Astrocyte of the cerebellum (primary cell): ENCODE measurements at regions not wholly inside any gene's neighbourhood (a gene's known extent, or its start where the extent isn't known, plus 50 kb on each side); places are given as distances from the start of the nearest gene placed in this dataset.

ENCODE experiments used
- DNase-seq: peaks from one replicate; pipeline ENCODE4 v3.0.0-alpha.2; 2011; ENCODE audit warnings: low read depth
- H3K4me3 ChIP-seq: 2 replicates; pipeline ENCODE4 v1.5.1; 2011; ENCODE audit warnings: mild to moderate bottlenecking, low read depth, low read length, moderate library complexity
- CTCF ChIP-seq: IDR thresholded peaks from 2 replicates; pipeline ENCODE4 v1.5.1; 2012; ENCODE audit warnings: low read length, low read depth, moderate library complexity, mild to moderate bottlenecking; ENCODE audit errors: missing control alignments
- in situ Hi-C: cut with HindIII; loops from 2 replicates; pipeline ENCODE4 v1.10.0; 2017; ENCODE audit warnings: low sequenced_read_pairs

GRCh38 chr17:77879896-77880280, 78.6 kb upstream of the TNRC6C start:
- no peak for DNase-seq
- no peak for TF ChIP-seq CTCF
- no peak overlapping the region for H3K4me3 ChIP-seq
- in situ Hi-C loops = no loop called here

GRCh38 chr17:77880711-77881450, 77.6 kb upstream of the TNRC6C start:
- in situ Hi-C loops = no loop called here
- TF ChIP-seq CTCF = no peak
- no peak for DNase-seq
- H3K4me3 ChIP-seq = no peak overlapping the region

GRCh38 chr17:77881545-77881944, 77.0 kb upstream of the TNRC6C start:
- TF ChIP-seq CTCF = no peak
- in situ Hi-C loops = no loop called here
- peak; percentile 58 for DNase-seq
- no peak overlapping the region for H3K4me3 ChIP-seq

- DNase-seq = no peak
- no peak for TF ChIP-seq CTCF
- in situ Hi-C loops = no loop called here
- no peak overlapping the region for H3K4me3 ChIP-seq
These were observed 76.5 kb upstream of the TNRC6C start for GRCh38 chr17:77882040-77882439.

- in situ Hi-C loops = no loop called here
- no peak for DNase-seq
- no peak overlapping the region for H3K4me3 ChIP-seq
- TF ChIP-seq CTCF = no peak
These were observed 75.9 kb upstream of the TNRC6C start for GRCh38 chr17:77882481-77883212.

GRCh38 chr17:77883213-77883650, 75.3 kb upstream of the TNRC6C start:
- no peak for DNase-seq
- TF ChIP-seq CTCF = no peak
- H3K4me3 ChIP-seq = no peak overlapping the region
- in situ Hi-C loops = no loop called here
